Suprapubic skin (tissue), 4 donors: ENCODE measurements at regions not wholly inside any gene's neighbourhood (a gene's known extent, or its start where the extent isn't known, plus 50 kb on each side); places are given as distances from the start of the nearest gene placed in this dataset.

Experiments
- DNase-seq, 2 donors: peaks; one replicate each; pipeline ENCODE4 v3.0.0-alpha.2; 2019; ENCODE audit warnings: low spot score in 2 of 2
- H3K27ac ChIP-seq: fragments of 200-600 bp; sonication (generic); one replicate; pipeline ENCODE4 v1.5.1; 2019
- H3K27me3 ChIP-seq: fragments of 200-600 bp; sonication (generic); one replicate; pipeline ENCODE4 v1.5.1; 2019
- H3K36me3 ChIP-seq: fragments of 200-600 bp; sonication (generic); one replicate; pipeline ENCODE4 v1.5.1; 2019
- H3K4me1 ChIP-seq: fragments of 200-600 bp; sonication (generic); one replicate; pipeline ENCODE4 v1.5.1; 2019
- H3K4me3 ChIP-seq: fragments of 200-600 bp; sonication (generic); one replicate; pipeline ENCODE4 v1.5.1; 2019; ENCODE audit warnings: mild to moderate bottlenecking
- H3K9me3 ChIP-seq: fragments of 200-600 bp; sonication (generic); one replicate; pipeline ENCODE4 v1.5.1; 2019
- EP300 ChIP-seq: sonication (generic); formaldehyde crosslinking; IDR thresholded peaks from one replicate; pipeline ENCODE4 v1.6.1; 2017; ENCODE audit warnings: antibody characterized with exemption
- POLR2A ChIP-seq, 2 donors: fragments of 450-650 bp; IDR thresholded peaks; one replicate each; pipeline ENCODE4 v1.6.1; 2017; ENCODE audit warnings: antibody characterized with exemption in 2 of 2, mild to moderate bottlenecking in 2 of 2, moderate library complexity in 2 of 2
- POLR2AphosphoS5 ChIP-seq, 3 donors: sonication (generic); formaldehyde crosslinking; IDR thresholded peaks; one replicate each; pipeline ENCODE4 v1.6.1; 2017; ENCODE audit warnings: antibody characterized with exemption in 3 of 3
- WGBS: methylation state at CpG from one replicate; pipeline ENCODE4 v1.1.5; 2018; 5-methylcytosine and 5-hydroxymethylcytosine counted together
- TF ChIP-seq, protein P1 (sequence below), 2 donors: fragments of 200-600 bp in 1 of 2; fragments of 450-650 bp in 1 of 2; sonication (generic) in 1 of 2; IDR thresholded peaks; one replicate each; pipeline ENCODE4 v1.5.1; 2016 to 2019; ENCODE audit warnings: antibody characterized with exemption in 2 of 2, mild to moderate bottlenecking in 1 of 2, moderate library complexity in 1 of 2

DNA sequence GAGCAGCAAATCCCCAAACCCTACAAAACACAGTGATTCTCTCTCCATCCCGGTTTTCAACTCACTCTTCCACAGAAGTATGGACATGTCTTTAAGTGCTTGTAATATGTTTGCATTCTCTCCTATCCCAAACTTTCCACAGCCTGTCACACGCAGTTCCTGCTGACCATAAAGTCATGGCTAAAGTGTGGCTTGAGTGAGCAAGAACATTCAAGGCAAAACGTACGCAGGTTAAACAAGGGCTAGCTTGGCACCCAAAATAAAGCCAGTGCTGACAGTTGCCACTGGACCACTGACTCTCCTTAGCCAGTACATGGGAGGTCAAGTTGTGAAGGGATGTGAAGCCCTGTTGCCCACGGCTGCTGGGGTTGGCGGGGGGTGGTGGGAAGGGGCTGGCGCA is 211.1 kb upstream of the IRX1 start:
- TF ChIP-seq, protein P1, sequence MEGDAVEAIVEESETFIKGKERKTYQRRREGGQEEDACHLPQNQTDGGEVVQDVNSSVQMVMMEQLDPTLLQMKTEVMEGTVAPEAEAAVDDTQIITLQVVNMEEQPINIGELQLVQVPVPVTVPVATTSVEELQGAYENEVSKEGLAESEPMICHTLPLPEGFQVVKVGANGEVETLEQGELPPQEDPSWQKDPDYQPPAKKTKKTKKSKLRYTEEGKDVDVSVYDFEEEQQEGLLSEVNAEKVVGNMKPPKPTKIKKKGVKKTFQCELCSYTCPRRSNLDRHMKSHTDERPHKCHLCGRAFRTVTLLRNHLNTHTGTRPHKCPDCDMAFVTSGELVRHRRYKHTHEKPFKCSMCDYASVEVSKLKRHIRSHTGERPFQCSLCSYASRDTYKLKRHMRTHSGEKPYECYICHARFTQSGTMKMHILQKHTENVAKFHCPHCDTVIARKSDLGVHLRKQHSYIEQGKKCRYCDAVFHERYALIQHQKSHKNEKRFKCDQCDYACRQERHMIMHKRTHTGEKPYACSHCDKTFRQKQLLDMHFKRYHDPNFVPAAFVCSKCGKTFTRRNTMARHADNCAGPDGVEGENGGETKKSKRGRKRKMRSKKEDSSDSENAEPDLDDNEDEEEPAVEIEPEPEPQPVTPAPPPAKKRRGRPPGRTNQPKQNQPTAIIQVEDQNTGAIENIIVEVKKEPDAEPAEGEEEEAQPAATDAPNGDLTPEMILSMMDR (IDR thresholded peaks at IDR 0.05) = no peak
- TF ChIP-seq EP300 (no peak), POLR2AphosphoS5 (IDR thresholded peaks at IDR 0.05) (no peak), POLR2A (IDR thresholded peaks at IDR 0.05) (no peak)
- WGBS = 91% methylated on average over 7 of the region's 7 CpGs
- H3K36me3 ChIP-seq = no peaks in the 10 kb centered on the region

DNA sequence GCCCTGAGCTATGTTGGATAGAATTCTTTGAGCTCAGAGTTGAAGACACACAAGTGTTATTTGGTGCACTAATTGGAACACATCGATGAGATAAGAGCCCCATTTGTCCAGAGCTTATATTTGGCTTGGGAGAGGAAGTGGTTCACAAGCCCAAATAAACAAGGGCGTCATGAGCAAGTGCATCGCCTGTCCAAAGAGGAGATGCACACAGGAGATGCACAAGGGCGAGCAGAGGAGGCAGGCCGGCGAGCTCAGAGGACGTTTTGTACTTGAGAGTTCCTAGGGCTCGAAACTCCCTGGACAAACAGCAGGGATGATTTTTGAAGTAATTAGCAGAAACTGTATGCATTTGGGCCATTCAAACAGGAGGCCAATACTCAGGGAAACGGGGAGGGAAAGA is 212.8 kb upstream of the IRX1 start:
- Histone ChIP-seq H3K4me3 (no peak overlapping the region), H3K9me3 (no peaks in the 10 kb centered on the region), H3K27ac (no peak overlapping the region), H3K4me1 (no peaks in the 10 kb centered on the region), H3K27me3 (peaks cover under 1% of the 10 kb centered on the region), H3K36me3 (no peaks in the 10 kb centered on the region)
- WGBS = 93% methylated on average over 9 of the region's 9 CpGs
- no peak for TF ChIP-seq EP300
- TF ChIP-seq, protein P1 (IDR thresholded peaks at IDR 0.05) = no peak
- no peak for TF ChIP-seq POLR2A (IDR thresholded peaks at IDR 0.05)
- TF ChIP-seq POLR2AphosphoS5 (IDR thresholded peaks at IDR 0.05) = no peak
- peak in 1 of 2 donors; percentile 52 for DNase-seq

More for the DNA sequence above, 211.1 kb upstream of the IRX1 start:
- H3K27me3 ChIP-seq = no peaks in the 10 kb centered on the region
- no peaks in the 10 kb centered on the region for H3K4me1 ChIP-seq
- DNase-seq = peak in 1 of 2 donors; percentile 49
- no peak overlapping the region for H3K4me3 ChIP-seq
- H3K9me3 ChIP-seq = no peaks in the 10 kb centered on the region
- H3K27ac ChIP-seq = no peak overlapping the region

DNA sequence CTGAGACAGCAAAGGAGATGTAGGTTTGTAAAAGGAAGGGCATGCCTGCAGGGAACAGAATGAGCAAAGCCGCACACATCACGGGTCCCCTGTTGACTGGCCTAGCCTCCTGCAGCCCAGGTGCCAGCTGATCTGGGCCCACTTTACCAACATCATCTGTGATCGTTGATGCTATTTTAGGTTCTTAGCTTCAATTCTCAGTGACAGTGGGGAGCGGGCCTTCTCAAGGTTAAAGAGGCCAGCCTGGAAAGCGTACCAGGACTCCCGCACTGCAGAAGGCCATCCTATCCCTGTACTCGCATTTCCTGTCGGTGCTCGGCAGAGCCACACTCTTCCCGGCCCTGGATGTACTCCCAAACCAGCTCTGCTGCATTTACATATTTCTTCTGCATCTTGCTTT is 213.5 kb upstream of the IRX1 start:
- Histone ChIP-seq H3K4me1 (no peaks in the 10 kb centered on the region), H3K36me3 (no peaks in the 10 kb centered on the region), H3K4me3 (no peak overlapping the region), H3K27ac (no peak overlapping the region), H3K9me3 (no peaks in the 10 kb centered on the region), H3K27me3 (peaks cover 6% of the 10 kb centered on the region)
- WGBS = 91% methylated on average over 10 of the region's 10 CpGs
- peak in 1 of 2 donors; percentile 49 for DNase-seq
- TF ChIP-seq, protein P1 (IDR thresholded peaks at IDR 0.05) = no peak
- TF ChIP-seq EP300 = no peak
- TF ChIP-seq POLR2A (IDR thresholded peaks at IDR 0.05) = no peak

DNA sequence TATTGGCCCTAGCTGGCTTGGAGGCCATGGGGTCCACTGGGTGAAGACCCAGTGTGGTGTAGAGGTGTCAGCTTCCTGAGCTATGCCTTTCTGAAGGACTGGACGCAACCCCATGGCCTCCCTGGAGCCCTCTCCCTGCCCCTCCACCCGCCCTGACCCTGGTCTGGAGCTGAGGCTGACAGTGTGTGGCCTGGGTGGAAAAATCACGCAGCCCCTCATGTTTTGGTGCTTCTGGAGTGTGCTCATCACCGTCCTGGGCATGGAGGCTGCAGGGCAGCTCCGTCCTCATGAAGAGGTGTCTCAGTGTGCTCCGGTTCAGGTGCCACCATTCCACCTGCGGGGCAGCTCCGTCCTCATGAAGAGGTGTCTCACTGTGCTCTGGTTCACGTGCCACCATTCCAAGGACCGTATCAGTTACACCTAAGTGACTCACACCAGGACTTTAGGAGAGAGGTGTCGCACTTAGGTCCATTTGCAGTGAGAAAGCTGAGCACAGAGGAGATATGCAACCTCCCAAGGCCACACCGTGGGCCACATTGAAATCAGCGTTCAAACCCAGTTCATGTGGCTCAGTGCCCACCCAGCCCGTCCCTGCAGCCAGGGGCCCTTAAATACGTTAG is 214.3 kb upstream of the IRX1 start:
- peak in 1 of 2 donors; percentile 45 for DNase-seq
- no peak for TF ChIP-seq POLR2AphosphoS5 (IDR thresholded peaks at IDR 0.05)
- TF ChIP-seq EP300 = no peak
- TF ChIP-seq, protein P1 (IDR thresholded peaks at IDR 0.05) = no peak
- no peak for TF ChIP-seq POLR2A (IDR thresholded peaks at IDR 0.05)
- WGBS = 87% methylated on average over 12 of the region's 15 CpGs

DNA sequence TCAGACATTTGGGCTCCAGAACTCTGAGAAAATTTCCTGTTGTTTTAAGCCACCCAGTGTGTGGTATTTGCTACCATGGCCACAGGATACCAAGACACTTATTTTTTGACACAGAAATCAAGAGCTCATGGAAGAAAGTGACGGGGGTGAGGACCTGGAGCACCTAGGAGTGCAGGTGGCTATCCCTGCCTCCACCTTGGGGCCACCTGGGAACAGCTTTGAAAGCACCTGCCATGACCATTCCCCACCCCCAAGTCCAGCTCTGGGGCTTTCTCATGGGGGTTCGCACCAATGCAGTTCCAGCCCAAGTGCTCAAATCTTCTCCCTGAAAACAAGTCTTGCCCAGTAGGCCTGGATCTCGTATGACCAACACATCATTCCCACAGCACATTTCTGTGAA is 214.9 kb upstream of the IRX1 start:
- Histone ChIP-seq H3K9me3 (no peaks in the 10 kb centered on the region), H3K27ac (no peak overlapping the region), H3K4me1 (no peaks in the 10 kb centered on the region), H3K4me3 (no peak overlapping the region), H3K36me3 (no peaks in the 10 kb centered on the region), H3K27me3 (peaks cover 11% of the 10 kb centered on the region)
- TF ChIP-seq, protein P1 (IDR thresholded peaks at IDR 0.05) = no peak
- TF ChIP-seq EP300 (no peak), POLR2A (IDR thresholded peaks at IDR 0.05) (no peak), POLR2AphosphoS5 (IDR thresholded peaks at IDR 0.05) (no peak)
- 84% methylated on average over 3 of the region's 3 CpGs for WGBS
- DNase-seq = peak in 1 of 2 donors; percentile 34

More for the DNA sequence above, 214.3 kb upstream of the IRX1 start:
- no peaks in the 10 kb centered on the region for H3K36me3 ChIP-seq
- H3K4me1 ChIP-seq = no peaks in the 10 kb centered on the region
- no peaks in the 10 kb centered on the region for H3K9me3 ChIP-seq
- H3K27me3 ChIP-seq = peaks cover 11% of the 10 kb centered on the region
- H3K27ac ChIP-seq = no peak overlapping the region
- H3K4me3 ChIP-seq = no peak overlapping the region
